ENCODE measurements at regions not wholly inside any gene's neighbourhood (a gene's known extent, or its start where the extent isn't known, plus 50 kb on each side); places are given as distances from the start of the nearest gene placed in this dataset.

GRCh38 chr4:112847781-112848180, 201.7 kb upstream of the ANK2 start:
- Mint-ChIP-seq H3K36me3 (ENCODE audit: low read depth) (no peaks in the 10 kb centered on the region), H3K4me1 (ENCODE audit: low read depth) (no peaks in the 10 kb centered on the region), H3K27ac (no peak overlapping the region), H3K4me3 (no peak overlapping the region), H3K9me3 (peaks cover 4% of the 10 kb centered on the region), H3K27me3 (peaks cover 10% of the 10 kb centered on the region)

GRCh38 chr4:112848911-112849310, 200.5 kb upstream of the ANK2 start:
- H3K4me3 Mint-ChIP-seq: no peak overlapping the region

GRCh38 chr4:112852601-112853000, 196.9 kb upstream of the ANK2 start:
- no peaks in the 10 kb centered on the region for H3K36me3 Mint-ChIP-seq (ENCODE audit: low read depth)
- no peak overlapping the region for H3K27ac Mint-ChIP-seq
- no peaks in the 10 kb centered on the region for H3K4me1 Mint-ChIP-seq (ENCODE audit: low read depth)
- H3K27me3 Mint-ChIP-seq: peaks cover 5% of the 10 kb centered on the region
- no peak overlapping the region for H3K4me3 Mint-ChIP-seq
- H3K9me3 Mint-ChIP-seq: peaks cover 4% of the 10 kb centered on the region

More at GRCh38 chr4:112848911-112849310, 200.5 kb upstream of the ANK2 start:
- no peaks in the 10 kb centered on the region for H3K36me3 Mint-ChIP-seq (ENCODE audit: low read depth)
- peaks cover 4% of the 10 kb centered on the region for H3K9me3 Mint-ChIP-seq
- H3K27me3 Mint-ChIP-seq: peaks cover 10% of the 10 kb centered on the region
- H3K4me1 Mint-ChIP-seq (ENCODE audit: low read depth): no peaks in the 10 kb centered on the region
- H3K27ac Mint-ChIP-seq: no peak overlapping the region

- H3K9me3 Mint-ChIP-seq: peaks cover 4% of the 10 kb centered on the region
- no peaks in the 10 kb centered on the region for H3K36me3 Mint-ChIP-seq (ENCODE audit: low read depth)
- H3K4me3 Mint-ChIP-seq: no peak overlapping the region
- peaks cover 5% of the 10 kb centered on the region for H3K27me3 Mint-ChIP-seq
- no peaks in the 10 kb centered on the region for H3K4me1 Mint-ChIP-seq (ENCODE audit: low read depth)
- H3K27ac Mint-ChIP-seq: no peak overlapping the region
Measured at GRCh38 chr4:112853662-112854256, 195.7 kb upstream of the ANK2 start.

- Mint-ChIP-seq H3K36me3 (ENCODE audit: low read depth) (no peaks in the 10 kb centered on the region), H3K4me1 (ENCODE audit: low read depth) (no peaks in the 10 kb centered on the region), H3K4me3 (no peak overlapping the region), H3K27ac (no peak overlapping the region), H3K27me3 (peaks cover 5% of the 10 kb centered on the region), H3K9me3 (peaks cover 4% of the 10 kb centered on the region)
Measured at GRCh38 chr4:112854420-112854819, 195.0 kb upstream of the ANK2 start.

- no peak overlapping the region for H3K27ac Mint-ChIP-seq
- H3K27me3 Mint-ChIP-seq: peaks cover 9% of the 10 kb centered on the region
- peaks cover 4% of the 10 kb centered on the region for H3K9me3 Mint-ChIP-seq
Measured at GRCh38 chr4:112855058-112855457, 194.4 kb upstream of the ANK2 start.

GRCh38 chr4:112857461-112857860, 192.0 kb upstream of the ANK2 start:
- H3K27ac Mint-ChIP-seq: no peak overlapping the region

More at GRCh38 chr4:112855058-112855457, 194.4 kb upstream of the ANK2 start:
- no peaks in the 10 kb centered on the region for H3K4me1 Mint-ChIP-seq (ENCODE audit: low read depth)
- H3K4me3 Mint-ChIP-seq: no peak overlapping the region
- H3K36me3 Mint-ChIP-seq (ENCODE audit: low read depth): no peaks in the 10 kb centered on the region

GRCh38 chr4:112858751-112859150, 190.7 kb upstream of the ANK2 start:
- Mint-ChIP-seq H3K27ac (no peak overlapping the region), H3K4me3 (no peak overlapping the region), H3K36me3 (ENCODE audit: low read depth) (no peaks in the 10 kb centered on the region), H3K4me1 (ENCODE audit: low read depth) (no peaks in the 10 kb centered on the region), H3K9me3 (no peaks in the 10 kb centered on the region), H3K27me3 (peaks cover 13% of the 10 kb centered on the region)

More at GRCh38 chr4:112857461-112857860, 192.0 kb upstream of the ANK2 start:
- H3K4me1 Mint-ChIP-seq (ENCODE audit: low read depth): no peaks in the 10 kb centered on the region
- H3K4me3 Mint-ChIP-seq: no peak overlapping the region
- no peaks in the 10 kb centered on the region for H3K9me3 Mint-ChIP-seq
- peaks cover 12% of the 10 kb centered on the region for H3K27me3 Mint-ChIP-seq
- H3K36me3 Mint-ChIP-seq (ENCODE audit: low read depth): no peaks in the 10 kb centered on the region

- Mint-ChIP-seq H3K36me3 (ENCODE audit: low read depth) (no peaks in the 10 kb centered on the region), H3K27me3 (peaks cover 16% of the 10 kb centered on the region)
Measured at GRCh38 chr4:112859456-112860184, 189.8 kb upstream of the ANK2 start.

GRCh38 chr4:112860830-112861690, 188.4 kb upstream of the ANK2 start:
- Mint-ChIP-seq H3K9me3 (no peaks in the 10 kb centered on the region), H3K27ac (no peak overlapping the region), H3K36me3 (ENCODE audit: low read depth) (no peaks in the 10 kb centered on the region), H3K4me3 (no peak overlapping the region), H3K27me3 (peaks cover 16% of the 10 kb centered on the region), H3K4me1 (ENCODE audit: low read depth) (no peaks in the 10 kb centered on the region)

More at GRCh38 chr4:112859456-112860184, 189.8 kb upstream of the ANK2 start:
- Mint-ChIP-seq H3K27ac (no peak overlapping the region), H3K9me3 (no peaks in the 10 kb centered on the region), H3K4me1 (ENCODE audit: low read depth) (no peaks in the 10 kb centered on the region), H3K4me3 (no peak overlapping the region)

GRCh38 chr4:112861691-112862674, 187.5 kb upstream of the ANK2 start:
- H3K27me3 Mint-ChIP-seq: peaks cover 12% of the 10 kb centered on the region
- no peaks in the 10 kb centered on the region for H3K4me1 Mint-ChIP-seq (ENCODE audit: low read depth)
- H3K27ac Mint-ChIP-seq: no peak overlapping the region
- H3K36me3 Mint-ChIP-seq (ENCODE audit: low read depth): no peaks in the 10 kb centered on the region
- H3K9me3 Mint-ChIP-seq: no peaks in the 10 kb centered on the region
- H3K4me3 Mint-ChIP-seq: no peak overlapping the region

- Mint-ChIP-seq H3K27me3 (peaks cover 3% of the 10 kb centered on the region), H3K36me3 (ENCODE audit: low read depth) (no peaks in the 10 kb centered on the region), H3K4me3 (no peak overlapping the region), H3K27ac (no peak overlapping the region), H3K4me1 (ENCODE audit: low read depth) (no peaks in the 10 kb centered on the region), H3K9me3 (no peaks in the 10 kb centered on the region)
Measured at GRCh38 chr4:112865443-112865842, 184.0 kb upstream of the ANK2 start.

GRCh38 chr4:112876316-112876715, 173.1 kb upstream of the ANK2 start:
- Mint-ChIP-seq H3K9me3 (no peaks in the 10 kb centered on the region), H3K4me1 (ENCODE audit: low read depth) (no peaks in the 10 kb centered on the region), H3K27ac (no peak overlapping the region)

GRCh38 chr4:112881842-112882241, 167.6 kb upstream of the ANK2 start:
- Mint-ChIP-seq H3K9me3 (no peaks in the 10 kb centered on the region), H3K4me3 (no peak overlapping the region), H3K27me3 (peaks cover 12% of the 10 kb centered on the region), H3K36me3 (ENCODE audit: low read depth) (no peaks in the 10 kb centered on the region), H3K4me1 (ENCODE audit: low read depth) (no peaks in the 10 kb centered on the region), H3K27ac (no peak overlapping the region)

More at GRCh38 chr4:112876316-112876715, 173.1 kb upstream of the ANK2 start:
- Mint-ChIP-seq H3K36me3 (ENCODE audit: low read depth) (no peaks in the 10 kb centered on the region), H3K4me3 (no peak overlapping the region), H3K27me3 (peaks cover 4% of the 10 kb centered on the region)

All from stimulated activated naive CD8-positive, alpha-beta T cell treated with anti-CD3 and anti-CD28 coated beads, Interleukin-15, Interleukin-2, amounts not matched to agents 100 ng/mL and 50 ng/mL, for 24 hours (primary cell).